Activated T-cell treated with anti-CD3 and anti-CD28 coated beads, Interleukin-2, amount 50 U/mL, for 4 hours (primary cell): ENCODE measurements at regions not wholly inside any gene's neighbourhood (a gene's known extent, or its start where the extent isn't known, plus 50 kb on each side); places are given as distances from the start of the nearest gene placed in this dataset.
"Not testable (repeated sequence)": the region's sequence is repeated elsewhere in the genome, so short reads cannot be mapped to it uniquely, and the experiment has no call there.

Source experiments
- ATAC-seq, 2 donors: fragments of 200-7000 bp; cut with Tn5 transposase; one replicate each; pipeline ENCODE4 v1.10.0; 2021
- DNase-seq: peaks from one replicate; pipeline ENCODE4 v3.0.0-alpha.2; 2020
- H3K27me3 Mint-ChIP-seq: one replicate; pipeline ENCODE4 v1.8.0; 2021; ENCODE audit warnings: low read depth, mixed read lengths
- H3K36me3 Mint-ChIP-seq: one replicate; pipeline ENCODE4 v1.8.0; 2022; ENCODE audit warnings: mixed read lengths; ENCODE audit not compliant: insufficient read depth
- H3K4me1 Mint-ChIP-seq: one replicate; pipeline ENCODE4 v1.8.0; 2021; ENCODE audit warnings: low read depth, mixed read lengths
- H3K4me3 Mint-ChIP-seq: one replicate; pipeline ENCODE4 v1.8.0; 2021; ENCODE audit warnings: mild to moderate bottlenecking, moderate library complexity, mixed read lengths
- H3K9me3 Mint-ChIP-seq: one replicate; pipeline ENCODE4 v1.8.0; 2021; ENCODE audit warnings: mixed read lengths

DNA sequence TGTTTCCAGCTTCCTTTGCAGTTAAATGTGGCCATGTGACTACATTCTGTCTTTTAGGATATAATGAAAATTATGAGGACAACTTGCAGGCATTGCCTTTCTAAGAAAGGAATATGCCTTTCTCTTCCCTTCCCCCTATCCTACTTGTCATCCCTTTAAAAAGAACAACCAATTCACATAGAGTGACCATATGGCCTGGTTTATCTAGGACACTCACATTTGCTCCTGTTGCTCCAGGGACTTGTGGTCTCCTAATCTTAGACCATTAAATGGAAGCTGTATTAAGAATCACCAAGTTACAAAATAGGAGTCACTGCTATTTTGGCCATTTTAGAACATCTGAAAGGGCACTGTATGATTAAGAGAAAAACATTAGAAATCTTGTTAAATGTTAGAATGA is 520.3 kb downstream of the DTWD2 start:
- no peaks in the 10 kb centered on the region for H3K4me1 Mint-ChIP-seq
- DNase-seq (no peak), ATAC-seq (no peak)
- no peaks in the 10 kb centered on the region for H3K9me3 Mint-ChIP-seq
- no peaks in the 10 kb centered on the region for H3K27me3 Mint-ChIP-seq
- no peak overlapping the region for H3K4me3 Mint-ChIP-seq
- H3K36me3 Mint-ChIP-seq, result no peaks in the 10 kb centered on the region

DNA sequence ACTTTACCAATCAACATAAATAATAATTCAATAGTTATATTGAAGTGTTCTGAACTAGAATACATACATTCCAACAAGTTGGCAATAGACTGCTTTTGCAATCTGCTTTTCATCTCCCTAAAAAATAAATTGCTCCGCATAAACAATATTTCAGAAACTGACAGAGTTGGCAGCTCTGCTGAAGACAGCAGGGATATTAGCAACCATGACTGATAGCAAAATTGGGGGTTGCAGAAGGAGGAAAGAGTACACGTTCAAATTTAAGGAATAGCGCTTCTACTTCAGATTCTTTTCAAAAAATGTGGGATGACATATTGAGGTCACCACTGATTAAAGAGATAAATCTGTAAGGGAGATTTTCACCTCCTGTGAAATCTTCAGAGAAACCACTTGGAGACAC is 521.2 kb downstream of the DTWD2 start:
- no peaks in the 10 kb centered on the region for H3K9me3 Mint-ChIP-seq
- no peaks in the 10 kb centered on the region for H3K27me3 Mint-ChIP-seq
- H3K4me1 Mint-ChIP-seq, result no peaks in the 10 kb centered on the region
- ATAC-seq (no peak), DNase-seq (no peak)
- no peak overlapping the region for H3K4me3 Mint-ChIP-seq
- H3K36me3 Mint-ChIP-seq, result no peaks in the 10 kb centered on the region

GRCh38 chr5:118466418-118466817 is 521.9 kb downstream of the DTWD2 start:
- no peaks in the 10 kb centered on the region for H3K27me3 Mint-ChIP-seq
- DNase-seq, result no peak
- H3K4me3 Mint-ChIP-seq, result no peak overlapping the region
- H3K9me3 Mint-ChIP-seq, result no peaks in the 10 kb centered on the region
- ATAC-seq, result no peak
- H3K36me3 Mint-ChIP-seq, result no peaks in the 10 kb centered on the region
- H3K4me1 Mint-ChIP-seq, result no peaks in the 10 kb centered on the region

- H3K36me3 Mint-ChIP-seq, H3K27me3 Mint-ChIP-seq, DNase-seq, ATAC-seq, H3K9me3 Mint-ChIP-seq, H3K4me1 Mint-ChIP-seq, H3K4me3 Mint-ChIP-seq: not testable (repeated sequence)
Measured at GRCh38 chr5:118462276-118462675, 526.1 kb downstream of the DTWD2 start.

- ATAC-seq (no peak), DNase-seq (no peak)
- Mint-ChIP-seq H3K27me3 (no peaks in the 10 kb centered on the region), H3K9me3 (no peaks in the 10 kb centered on the region), H3K36me3 (no peaks in the 10 kb centered on the region), H3K4me1 (no peaks in the 10 kb centered on the region), H3K4me3 (no peak overlapping the region)
Measured at GRCh38 chr5:118461436-118461835, 526.9 kb downstream of the DTWD2 start.

DNA sequence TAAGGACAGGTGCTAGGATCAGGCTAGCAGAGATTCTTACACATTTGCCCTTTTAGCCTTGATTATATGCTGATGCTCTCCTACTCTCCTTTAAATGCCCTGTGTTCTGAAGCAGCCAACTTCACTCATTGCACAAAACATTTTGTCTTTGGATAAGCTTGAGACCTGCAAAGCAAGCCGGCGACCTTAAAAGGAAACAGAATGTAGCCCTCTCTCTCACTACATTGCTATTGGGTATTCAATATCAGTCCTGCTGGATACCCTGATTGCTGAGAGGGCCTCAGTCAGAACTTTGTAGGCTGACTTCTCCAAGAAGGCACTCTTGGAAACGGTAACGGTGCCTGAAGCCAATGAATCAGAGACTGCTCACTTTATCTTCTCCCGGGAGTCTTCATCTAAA is 528.9 kb downstream of the DTWD2 start:
- H3K27me3 Mint-ChIP-seq, result no peaks in the 10 kb centered on the region
- no peaks in the 10 kb centered on the region for H3K4me1 Mint-ChIP-seq
- H3K9me3 Mint-ChIP-seq, result no peaks in the 10 kb centered on the region

GRCh38 chr5:118456085-118456484 is 532.3 kb downstream of the DTWD2 start:
- H3K9me3 Mint-ChIP-seq, result no peaks in the 10 kb centered on the region
- H3K4me3 Mint-ChIP-seq, result no peak overlapping the region
- H3K36me3 Mint-ChIP-seq, result no peaks in the 10 kb centered on the region
- ATAC-seq, result no peak
- H3K4me1 Mint-ChIP-seq, result no peaks in the 10 kb centered on the region
- H3K27me3 Mint-ChIP-seq, result no peaks in the 10 kb centered on the region
- DNase-seq, result no peak

More for the DNA sequence above, 528.9 kb downstream of the DTWD2 start:
- DNase-seq, result no peak
- no peak overlapping the region for H3K4me3 Mint-ChIP-seq
- H3K36me3 Mint-ChIP-seq, result no peaks in the 10 kb centered on the region
- ATAC-seq, result no peak

DNA sequence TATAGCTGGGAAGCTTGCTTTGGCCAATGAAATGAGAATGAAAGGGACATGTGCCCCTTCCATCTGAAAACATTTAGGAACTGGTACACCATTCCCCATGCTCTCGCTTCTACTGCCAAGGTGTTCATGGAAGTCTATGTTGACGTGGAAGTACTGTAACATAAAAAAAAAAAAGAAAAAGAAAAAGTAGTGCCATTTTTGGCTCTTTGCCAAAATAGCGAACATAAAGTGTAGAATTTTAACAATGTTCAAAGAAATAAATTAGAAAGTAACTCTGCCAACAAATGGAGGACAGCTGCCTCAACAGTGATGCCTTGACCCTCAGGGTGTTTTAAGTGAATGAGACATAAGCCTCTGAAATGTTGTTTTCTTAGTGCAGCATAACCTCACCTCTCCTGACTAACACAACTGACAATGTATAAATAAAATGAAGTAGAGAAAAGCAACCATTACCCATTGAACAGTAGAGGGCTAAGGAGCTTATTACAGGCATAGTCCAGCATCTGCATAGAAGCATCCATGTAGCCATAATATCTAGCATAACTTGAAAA is 536.6 kb downstream of the DTWD2 start:
- Mint-ChIP-seq H3K9me3 (no peaks in the 10 kb centered on the region), H3K36me3 (no peaks in the 10 kb centered on the region), H3K27me3 (no peaks in the 10 kb centered on the region), H3K4me1 (no peaks in the 10 kb centered on the region), H3K4me3 (no peak overlapping the region)
- ATAC-seq, result no peak
- DNase-seq, result no peak

GRCh38 chr5:118450554-118451332 is 537.6 kb downstream of the DTWD2 start:
- no peak for ATAC-seq
- H3K36me3 Mint-ChIP-seq, result no peaks in the 10 kb centered on the region
- no peak for DNase-seq
- no peaks in the 10 kb centered on the region for H3K4me1 Mint-ChIP-seq
- H3K9me3 Mint-ChIP-seq, result no peaks in the 10 kb centered on the region
- H3K27me3 Mint-ChIP-seq, result no peaks in the 10 kb centered on the region
- no peak overlapping the region for H3K4me3 Mint-ChIP-seq

DNA sequence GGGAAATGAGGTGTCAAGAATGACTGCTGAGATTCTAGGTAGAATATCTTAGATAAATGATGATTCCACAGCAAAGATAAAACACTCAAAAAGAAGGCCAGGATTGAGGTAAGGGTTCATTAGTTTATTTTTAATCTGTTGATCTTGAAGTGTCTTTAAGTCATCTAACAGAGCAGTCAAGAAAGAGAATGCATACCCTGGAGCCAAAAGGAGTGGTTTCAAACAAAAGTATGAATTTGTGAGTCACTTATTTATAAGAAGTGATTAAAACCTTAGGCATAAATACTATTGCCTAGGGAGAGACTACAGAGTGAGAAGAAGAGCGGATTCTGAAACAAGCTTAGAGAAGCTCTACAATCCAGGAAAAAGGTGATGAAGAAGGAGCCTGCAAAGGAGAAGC is 541.0 kb downstream of the DTWD2 start:
- H3K36me3 Mint-ChIP-seq, result no peaks in the 10 kb centered on the region
- H3K27me3 Mint-ChIP-seq, result no peaks in the 10 kb centered on the region
- ATAC-seq (no peak), DNase-seq (no peak)
- no peaks in the 10 kb centered on the region for H3K4me1 Mint-ChIP-seq
- no peak overlapping the region for H3K4me3 Mint-ChIP-seq
- no peaks in the 10 kb centered on the region for H3K9me3 Mint-ChIP-seq

- Mint-ChIP-seq H3K4me1 (no peaks in the 10 kb centered on the region), H3K4me3 (no peak overlapping the region), H3K36me3 (no peaks in the 10 kb centered on the region), H3K9me3 (no peaks in the 10 kb centered on the region), H3K27me3 (no peaks in the 10 kb centered on the region)
- DNase-seq, result no peak
- ATAC-seq, result no peak
Measured at GRCh38 chr5:118441956-118442355, 546.4 kb downstream of the DTWD2 start.

DNA sequence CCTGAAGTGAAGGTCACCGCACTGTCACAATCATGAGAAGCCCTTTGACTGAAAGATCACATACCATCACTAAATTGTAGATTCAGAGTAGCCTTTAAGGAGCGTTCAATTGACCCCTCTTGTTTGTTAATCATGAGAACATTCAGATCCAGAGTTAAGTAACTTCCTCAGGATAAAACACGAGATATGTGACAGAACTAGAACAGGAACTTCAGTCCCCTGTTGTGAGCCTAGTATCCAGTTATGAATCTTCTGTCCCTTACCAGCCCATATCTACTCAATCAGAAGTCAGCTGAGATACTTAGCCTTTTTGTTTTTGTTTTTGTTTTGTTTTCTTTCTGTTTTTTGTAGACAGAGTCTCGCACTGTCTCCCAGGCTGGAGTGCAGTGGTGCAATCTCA is 547.3 kb downstream of the DTWD2 start:
- Mint-ChIP-seq H3K9me3 (no peaks in the 10 kb centered on the region), H3K4me1 (no peaks in the 10 kb centered on the region), H3K4me3 (no peak overlapping the region), H3K36me3 (no peaks in the 10 kb centered on the region), H3K27me3 (no peaks in the 10 kb centered on the region)
- ATAC-seq (no peak), DNase-seq (no peak)

DNA sequence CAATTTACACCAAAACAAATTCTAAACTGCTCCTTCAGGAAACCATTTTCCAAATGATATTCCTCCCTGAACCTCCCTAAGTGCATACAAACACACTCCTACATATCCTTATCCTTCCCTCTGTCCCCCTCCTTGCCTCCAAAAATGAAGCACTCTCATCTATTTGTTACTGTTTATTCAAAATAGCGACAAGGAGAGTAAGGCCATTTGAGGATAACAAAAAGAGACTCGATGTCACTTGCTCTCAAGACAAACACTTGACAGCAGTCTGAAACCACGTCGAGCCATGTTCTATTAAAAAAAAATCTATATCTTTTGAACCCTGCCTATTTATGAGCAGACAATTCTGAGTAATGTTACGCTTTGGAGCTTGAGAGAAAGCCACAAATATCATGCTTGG is 547.9 kb downstream of the DTWD2 start:
- H3K4me1 Mint-ChIP-seq, result no peaks in the 10 kb centered on the region
- no peaks in the 10 kb centered on the region for H3K36me3 Mint-ChIP-seq
- ATAC-seq (no peak), DNase-seq (no peak)
- no peaks in the 10 kb centered on the region for H3K9me3 Mint-ChIP-seq
- H3K27me3 Mint-ChIP-seq, result no peaks in the 10 kb centered on the region
- H3K4me3 Mint-ChIP-seq, result no peak overlapping the region

- no peaks in the 10 kb centered on the region for H3K9me3 Mint-ChIP-seq
Measured at GRCh38 chr5:118439831-118440230, 548.5 kb downstream of the DTWD2 start.

GRCh38 chr5:118435131-118435530 is 553.2 kb downstream of the DTWD2 start:
- Mint-ChIP-seq H3K9me3 (no peaks in the 10 kb centered on the region), H3K4me1 (no peaks in the 10 kb centered on the region), H3K4me3 (no peak overlapping the region), H3K27me3 (no peaks in the 10 kb centered on the region), H3K36me3 (no peaks in the 10 kb centered on the region)
- ATAC-seq, result no peak
- DNase-seq, result no peak

More at GRCh38 chr5:118439831-118440230, 548.5 kb downstream of the DTWD2 start:
- ATAC-seq (no peak), DNase-seq (no peak)
- Mint-ChIP-seq H3K36me3 (no peaks in the 10 kb centered on the region), H3K4me3 (no peak overlapping the region), H3K27me3 (no peaks in the 10 kb centered on the region), H3K4me1 (no peaks in the 10 kb centered on the region)
